GM18502 (cell line): ENCODE measurements at regions not wholly inside any gene's neighbourhood (a gene's known extent, or its start where the extent isn't known, plus 50 kb on each side); places are given as distances from the start of the nearest gene placed in this dataset.
"Not testable (repeated sequence)": the region's sequence is repeated elsewhere in the genome, so short reads cannot be mapped to it uniquely, and the experiment has no call there.

Source experiments
- ATAC-seq: cut with Tn5 transposase; IDR thresholded peaks from one replicate; pipeline ENCODE4 v1.9.1; 2021; ENCODE audit warnings: mild to moderate bottlenecking; ENCODE audit not compliant: unreplicated experiment, poor library complexity

DNA sequence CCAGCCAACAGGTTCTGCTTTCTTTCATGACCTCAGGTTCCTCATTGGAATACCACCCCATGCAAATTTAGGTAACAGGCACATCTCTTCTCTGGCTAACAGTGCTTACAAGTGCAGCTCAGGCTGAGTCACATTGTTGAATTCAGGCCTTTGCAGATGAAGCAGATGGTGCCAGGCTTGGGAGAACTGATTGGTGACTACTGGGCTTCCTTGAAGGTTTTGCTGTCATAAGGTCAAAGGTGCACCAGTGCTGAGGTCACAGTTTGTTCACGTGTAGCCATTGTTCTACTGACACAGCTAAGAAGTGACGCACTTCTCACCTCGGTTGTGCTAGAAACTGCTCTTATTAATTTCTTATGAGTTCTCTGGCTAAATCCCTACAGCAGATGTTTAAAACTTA is 128.6 kb upstream of the BMPER start:
- no peak for ATAC-seq

GRCh38 chr7:33778195-33778594 is 127.1 kb upstream of the BMPER start:
- no peak for ATAC-seq

- ATAC-seq = no peak
These were observed 126.1 kb upstream of the BMPER start for GRCh38 chr7:33779216-33779615.

GRCh38 chr7:33781167-33781566 is 124.2 kb upstream of the BMPER start:
- ATAC-seq = no peak

DNA sequence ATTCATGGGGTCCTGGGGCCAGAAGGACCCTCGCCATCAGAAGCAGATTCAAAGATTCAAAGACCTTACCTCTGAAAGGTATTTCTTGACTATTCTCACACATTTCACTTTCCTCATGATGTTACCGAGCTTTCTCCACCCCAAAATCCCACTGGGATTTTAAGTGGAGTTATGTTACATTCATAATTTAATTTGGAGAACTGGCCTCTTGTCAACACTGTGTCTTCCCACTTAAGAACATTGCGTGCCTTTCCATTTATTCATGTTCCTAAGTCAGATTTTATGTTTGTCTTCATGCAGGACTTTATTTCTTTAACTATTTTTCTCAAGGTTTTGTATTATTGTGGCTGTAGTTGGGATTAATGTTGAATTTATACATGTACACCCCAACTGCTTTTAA is 123.5 kb upstream of the BMPER start:
- no peak for ATAC-seq

GRCh38 chr7:33784000-33784399 is 121.3 kb upstream of the BMPER start:
- ATAC-seq = no peak

- ATAC-seq = no peak
These were observed 116.8 kb upstream of the BMPER start for GRCh38 chr7:33788531-33788930.

GRCh38 chr7:33789871-33790630 is 115.3 kb upstream of the BMPER start:
- no peak for ATAC-seq

GRCh38 chr7:33790746-33791145 is 114.6 kb upstream of the BMPER start:
- ATAC-seq = no peak

GRCh38 chr7:33792041-33792440 is 113.3 kb upstream of the BMPER start:
- no peak for ATAC-seq

GRCh38 chr7:33792547-33793105 is 112.7 kb upstream of the BMPER start:
- no peak for ATAC-seq

GRCh38 chr7:33793616-33794015 is 111.7 kb upstream of the BMPER start:
- no peak for ATAC-seq

GRCh38 chr7:33794419-33794818 is 110.9 kb upstream of the BMPER start:
- ATAC-seq = no peak

- no peak for ATAC-seq
These were observed 110.4 kb upstream of the BMPER start for GRCh38 chr7:33794959-33795358.

- no peak for ATAC-seq
These were observed 108.8 kb upstream of the BMPER start for GRCh38 chr7:33796538-33796937.

- not testable (repeated sequence) for ATAC-seq
These were observed 107.8 kb upstream of the BMPER start for GRCh38 chr7:33797512-33797911.

- no peak for ATAC-seq
These were observed 106.5 kb upstream of the BMPER start for GRCh38 chr7:33798686-33799325.

GRCh38 chr7:33799766-33800165 is 105.6 kb upstream of the BMPER start:
- no peak for ATAC-seq

- no peak for ATAC-seq
These were observed 102.7 kb upstream of the BMPER start for GRCh38 chr7:33802600-33802999.

DNA sequence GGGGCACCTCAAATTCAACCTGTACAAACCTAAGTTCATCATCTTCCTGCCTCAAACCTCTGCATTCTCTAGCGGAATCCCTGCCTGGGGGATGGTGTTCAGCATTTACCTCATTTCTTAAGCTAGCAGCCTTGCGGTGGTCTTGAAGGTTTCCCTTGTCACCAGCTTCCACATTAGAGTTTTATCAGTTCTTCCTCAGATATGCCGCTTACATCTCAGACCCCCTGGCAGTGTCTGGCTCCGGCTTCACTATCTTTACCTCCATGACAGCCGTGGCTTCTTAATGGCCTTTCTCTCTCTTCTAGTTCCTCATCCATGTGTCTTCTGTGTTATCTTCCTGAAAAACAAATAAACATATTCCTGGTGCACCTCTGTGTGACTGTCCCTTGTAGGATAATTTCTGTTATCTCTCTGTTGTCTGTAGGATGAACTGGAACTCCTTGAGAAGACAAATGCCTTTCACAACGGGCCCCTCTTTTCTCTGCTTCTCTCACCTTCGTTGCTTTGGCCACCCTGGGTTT is 101.1 kb upstream of the BMPER start:
- ATAC-seq = no peak

- no peak for ATAC-seq
These were observed 99.6 kb upstream of the BMPER start for GRCh38 chr7:33805630-33806233.
